ENCODE measurements at regions not wholly inside any gene's neighbourhood (a gene's known extent, or its start where the extent isn't known, plus 50 kb on each side); places are given as distances from the start of the nearest gene placed in this dataset.

- no peak for DNase-seq (ENCODE audit: low read depth in 2 of 3, low spot score in 2 of 3)
Observed at GRCh38 chr17:15112846-15113617, 152.1 kb downstream of the PMP22 start.

GRCh38 chr17:15109608-15110007 is 155.5 kb downstream of the PMP22 start:
- no peak for DNase-seq (ENCODE audit: low read depth in 2 of 3, low spot score in 2 of 3)

GRCh38 chr17:15108992-15109391 is 156.1 kb downstream of the PMP22 start:
- no peak for DNase-seq (ENCODE audit: low read depth in 2 of 3, low spot score in 2 of 3)

GRCh38 chr17:15106540-15106939 is 158.6 kb downstream of the PMP22 start:
- DNase-seq (ENCODE audit: low read depth in 2 of 3, low spot score in 2 of 3) = no peak

GRCh38 chr17:15103785-15104184 is 161.3 kb downstream of the PMP22 start:
- DNase-seq (ENCODE audit: low read depth in 2 of 3, low spot score in 2 of 3) = no peak

GRCh38 chr17:15101175-15101574 is 164.0 kb downstream of the PMP22 start:
- DNase-seq (ENCODE audit: low read depth in 2 of 3, low spot score in 2 of 3) = no peak

- DNase-seq (ENCODE audit: low read depth in 2 of 3, low spot score in 2 of 3) = no peak
Observed at GRCh38 chr17:15096511-15096910, 168.6 kb downstream of the PMP22 start.

- DNase-seq (ENCODE audit: low read depth in 2 of 3, low spot score in 2 of 3) = no peak
Observed at GRCh38 chr17:15095935-15096334, 169.2 kb downstream of the PMP22 start.

GRCh38 chr17:15092762-15093161 is 172.4 kb downstream of the PMP22 start:
- DNase-seq (ENCODE audit: low read depth in 2 of 3, low spot score in 2 of 3) = no peak

- DNase-seq (ENCODE audit: low read depth in 2 of 3, low spot score in 2 of 3) = no peak
Observed at GRCh38 chr17:15092261-15092660, 172.9 kb downstream of the PMP22 start.

- peak in 1 of 3 donors; percentile 3 for DNase-seq (ENCODE audit: low read depth in 2 of 3, low spot score in 2 of 3)
Observed at GRCh38 chr17:15091825-15092224, 173.3 kb downstream of the PMP22 start.

- no peak for DNase-seq (ENCODE audit: low read depth in 2 of 3, low spot score in 2 of 3)
Observed at GRCh38 chr17:15090533-15090932, 174.6 kb downstream of the PMP22 start.

GRCh38 chr17:15087946-15088345 is 177.2 kb downstream of the PMP22 start:
- no peak for DNase-seq (ENCODE audit: low read depth in 2 of 3, low spot score in 2 of 3)

GRCh38 chr17:15086776-15087295 is 178.3 kb downstream of the PMP22 start:
- no peak for DNase-seq (ENCODE audit: low read depth in 2 of 3, low spot score in 2 of 3)

- no peak for DNase-seq (ENCODE audit: low read depth in 2 of 3, low spot score in 2 of 3)
Observed at GRCh38 chr17:15085890-15086677, 179.0 kb downstream of the PMP22 start.

- no peak for DNase-seq (ENCODE audit: low read depth in 2 of 3, low spot score in 2 of 3)
Observed at GRCh38 chr17:15083225-15083624, 181.9 kb downstream of the PMP22 start.

- DNase-seq (ENCODE audit: low read depth in 2 of 3, low spot score in 2 of 3) = no peak
Observed at GRCh38 chr17:15081008-15081407, 184.1 kb downstream of the PMP22 start.

- no peak for DNase-seq (ENCODE audit: low read depth in 2 of 3, low spot score in 2 of 3)
Observed at GRCh38 chr17:15078570-15078969, 186.6 kb downstream of the PMP22 start.

- DNase-seq (ENCODE audit: low read depth in 2 of 3, low spot score in 2 of 3) = no peak
Observed at GRCh38 chr17:15076991-15077663, 188.0 kb downstream of the PMP22 start.

GRCh38 chr17:15051933-15052332 is 213.2 kb downstream of the PMP22 start:
- no peak for DNase-seq (ENCODE audit: low read depth in 2 of 3, low spot score in 2 of 3)

- DNase-seq (ENCODE audit: low read depth in 2 of 3, low spot score in 2 of 3) = no peak
Observed at GRCh38 chr17:15049795-15050160, 215.3 kb downstream of the PMP22 start.

All from hematopoietic multipotent progenitor cell (in vitro differentiated cells).